GM21515 (cell line): ENCODE measurements at regions not wholly inside any gene's neighbourhood (a gene's known extent, or its start where the extent isn't known, plus 50 kb on each side); places are given as distances from the start of the nearest gene placed in this dataset.
"Not testable (repeated sequence)": the region's sequence is repeated elsewhere in the genome, so short reads cannot be mapped to it uniquely, and the experiment has no call there.

Source experiments
- ATAC-seq: cut with Tn5 transposase; IDR thresholded peaks from one replicate; pipeline ENCODE4 v1.9.1; 2021; ENCODE audit not compliant: unreplicated experiment

DNA sequence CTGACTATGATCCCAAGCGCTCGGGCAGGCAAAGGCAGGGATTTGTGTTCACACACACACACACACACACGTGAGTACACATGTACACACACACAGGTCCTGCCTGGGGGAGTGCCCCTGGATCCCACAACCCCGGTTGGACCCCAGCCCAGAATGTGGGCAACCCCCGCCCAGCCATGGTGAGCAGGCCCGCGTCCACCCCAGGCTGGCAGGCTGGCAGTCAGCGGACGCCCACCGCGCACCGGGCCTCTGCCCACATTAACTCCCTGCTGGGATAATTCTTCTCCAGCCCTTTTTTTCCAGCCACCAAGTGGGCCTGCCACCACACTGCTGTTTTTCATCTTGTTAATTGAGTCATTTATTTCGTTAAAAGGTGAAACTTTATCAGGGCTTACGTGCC is 256.2 kb downstream of the BCL11B start:
- ATAC-seq = no peak

DNA sequence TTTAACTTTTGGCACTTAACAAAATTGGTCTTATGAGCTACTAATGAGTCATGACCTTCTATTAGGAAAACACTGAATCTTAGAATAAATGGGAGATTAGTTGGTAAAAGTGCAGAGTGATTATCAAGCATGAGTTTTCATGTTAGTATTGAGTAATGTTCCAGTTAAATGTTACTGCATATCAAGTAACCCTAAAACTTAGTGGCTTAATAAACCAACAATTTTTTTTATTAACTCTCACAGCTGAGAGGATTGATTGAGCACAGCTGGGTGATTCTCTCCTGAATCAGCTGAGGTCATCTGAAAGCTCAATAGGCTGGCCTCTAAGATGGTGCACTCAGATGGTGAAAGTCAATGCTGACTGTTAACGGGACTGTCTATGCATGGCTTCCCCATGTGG is 248.6 kb downstream of the BCL11B start:
- ATAC-seq = no peak

DNA sequence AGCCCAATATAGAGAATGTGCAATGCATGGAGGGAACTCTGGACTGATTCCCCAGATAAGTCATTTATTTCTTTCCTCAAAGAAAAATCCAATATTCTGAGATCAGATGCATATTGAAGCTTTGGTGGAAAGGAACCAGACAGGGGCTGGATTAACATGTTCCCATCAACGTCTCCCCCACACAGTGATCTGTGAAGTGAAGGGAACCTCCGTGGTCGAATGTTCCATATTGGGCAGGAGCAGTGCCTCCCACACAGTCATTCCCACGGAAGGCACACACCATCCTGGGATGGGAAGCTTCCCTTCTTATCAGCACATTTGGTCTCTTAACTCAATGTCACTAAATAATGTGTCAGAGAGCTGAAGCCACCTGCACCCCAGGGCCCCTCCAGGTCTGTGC is 247.1 kb downstream of the BCL11B start:
- ATAC-seq = no peak

DNA sequence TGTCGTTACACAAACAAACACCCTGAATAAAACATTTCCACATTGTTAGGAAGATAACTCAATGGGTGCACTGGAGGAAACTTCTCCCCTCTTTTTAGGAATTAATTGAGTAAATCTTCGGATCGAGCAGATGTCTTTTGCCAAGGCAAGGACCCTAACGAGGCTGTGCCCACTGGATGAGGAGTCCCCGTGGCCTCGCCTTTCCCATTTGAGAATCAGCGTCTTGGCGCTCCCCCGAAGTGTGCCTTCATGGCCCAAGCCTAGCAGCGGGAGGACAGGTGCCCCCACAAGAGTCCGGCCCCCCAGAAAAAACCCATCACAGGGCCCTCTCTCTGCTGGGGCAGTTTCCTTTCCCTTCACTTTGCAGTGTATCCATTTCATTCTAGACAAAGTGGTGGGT is 246.6 kb downstream of the BCL11B start:
- no peak for ATAC-seq

DNA sequence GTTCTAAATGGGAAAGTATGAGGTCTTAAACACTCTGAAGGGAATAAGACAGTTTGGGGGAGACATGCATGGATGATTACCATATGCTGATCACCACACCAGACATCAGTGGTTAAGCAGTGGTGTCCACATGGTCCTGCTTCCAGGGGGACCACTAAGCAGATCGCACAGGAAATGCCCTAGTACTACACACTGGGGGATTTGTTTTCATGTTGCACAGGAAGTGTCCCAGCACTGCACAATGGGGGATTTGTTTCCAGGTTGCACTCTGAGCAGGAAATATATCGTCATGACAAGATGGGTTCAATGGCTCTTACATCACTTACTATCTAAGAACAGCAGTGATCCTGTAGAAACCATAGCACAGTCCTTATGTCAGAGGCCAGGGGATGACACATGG is 245.5 kb downstream of the BCL11B start:
- ATAC-seq = no peak

DNA sequence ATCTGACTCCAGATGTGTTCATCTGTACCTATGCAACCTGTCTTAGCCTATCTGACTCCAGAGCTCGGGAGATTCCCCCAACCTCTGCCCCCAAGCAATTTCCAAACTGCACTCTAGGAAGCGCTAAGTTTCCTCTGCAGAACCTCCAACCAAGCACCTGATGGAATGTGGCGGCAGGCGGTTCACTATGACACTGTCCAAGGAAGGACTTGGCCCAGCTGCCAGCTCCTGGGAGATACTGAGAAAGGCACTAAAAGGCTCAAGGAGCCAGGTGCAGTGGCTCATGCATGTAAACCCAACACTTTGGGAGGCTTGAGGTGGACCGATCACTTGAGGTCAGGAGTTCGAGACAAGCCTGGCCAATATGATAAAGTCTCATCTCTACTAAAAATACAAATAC is 244.0 kb downstream of the BCL11B start:
- no peak for ATAC-seq

DNA sequence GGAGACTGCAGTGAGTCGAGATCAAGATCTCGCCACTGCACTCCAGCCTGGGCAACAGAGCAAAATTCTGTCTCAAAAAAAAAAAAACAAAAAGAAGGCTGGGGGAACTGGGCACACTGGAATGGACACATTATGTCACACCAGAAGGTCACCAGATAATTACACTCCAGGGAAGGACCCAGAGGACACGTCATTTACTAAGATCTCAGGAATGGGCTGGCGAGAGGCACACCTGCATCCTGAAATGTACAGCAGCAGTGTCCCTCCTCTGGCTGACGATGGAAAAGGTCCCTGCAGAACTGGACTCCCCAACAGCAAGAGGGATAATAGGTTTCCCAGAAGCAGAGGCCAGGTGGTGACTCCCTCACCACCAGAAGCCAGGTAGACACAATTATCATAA is 243.5 kb downstream of the BCL11B start:
- ATAC-seq = no peak

DNA sequence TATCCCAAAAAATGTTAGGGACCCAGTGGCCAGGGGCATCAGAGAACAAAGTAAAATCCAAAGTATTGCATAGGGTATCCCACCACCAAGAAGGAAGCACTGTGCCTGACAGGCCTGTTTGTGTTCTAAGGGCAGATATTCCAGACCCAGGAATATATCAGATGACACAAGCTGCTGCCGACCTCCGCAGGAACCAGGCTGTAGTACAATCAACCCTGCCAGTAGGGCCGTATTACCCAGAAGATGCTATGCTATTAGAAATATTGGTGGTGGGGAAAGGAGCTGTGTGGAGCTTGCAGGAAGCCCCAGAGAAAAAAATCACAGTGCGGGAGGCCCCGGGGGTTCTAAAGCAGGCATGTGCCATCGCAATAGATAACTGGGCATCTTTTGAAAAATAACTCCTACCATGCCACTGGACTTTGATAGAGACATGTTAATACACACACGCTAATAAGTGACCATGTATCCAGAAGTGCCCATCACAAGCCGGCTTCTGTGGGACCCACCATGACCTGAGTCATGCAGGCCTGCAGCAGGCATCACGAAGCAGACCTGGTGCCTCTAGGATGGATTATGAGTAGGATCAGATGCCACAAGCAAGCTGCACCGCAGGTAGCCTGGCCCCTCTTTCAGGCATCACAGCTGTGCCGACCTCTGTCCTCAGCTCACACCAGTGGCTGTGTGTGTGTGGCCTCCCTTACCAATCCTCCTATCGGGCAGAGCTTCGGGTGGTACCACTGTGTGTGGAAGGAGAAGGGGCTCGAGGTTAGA is 242.7 kb downstream of the BCL11B start:
- no peak for ATAC-seq

DNA sequence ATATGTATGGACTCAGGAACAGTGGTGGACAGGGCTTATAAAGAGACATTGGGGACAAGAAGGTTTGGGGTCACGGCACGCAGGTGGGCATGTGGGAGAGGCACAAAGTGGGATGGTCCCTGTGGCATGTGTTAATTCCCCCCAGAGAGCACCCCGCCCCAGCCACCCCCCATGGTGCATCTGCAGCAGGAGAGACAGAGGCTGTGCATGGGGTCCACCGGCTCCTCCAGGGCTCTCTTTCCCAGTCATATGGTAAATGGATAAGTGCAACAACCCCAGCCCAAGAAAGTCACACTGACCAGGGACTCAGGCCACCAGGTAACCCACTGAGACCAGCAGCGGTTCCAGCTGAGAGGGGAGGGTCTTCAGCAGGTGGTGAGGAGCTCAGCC is 242.1 kb downstream of the BCL11B start:
- ATAC-seq = no peak

DNA sequence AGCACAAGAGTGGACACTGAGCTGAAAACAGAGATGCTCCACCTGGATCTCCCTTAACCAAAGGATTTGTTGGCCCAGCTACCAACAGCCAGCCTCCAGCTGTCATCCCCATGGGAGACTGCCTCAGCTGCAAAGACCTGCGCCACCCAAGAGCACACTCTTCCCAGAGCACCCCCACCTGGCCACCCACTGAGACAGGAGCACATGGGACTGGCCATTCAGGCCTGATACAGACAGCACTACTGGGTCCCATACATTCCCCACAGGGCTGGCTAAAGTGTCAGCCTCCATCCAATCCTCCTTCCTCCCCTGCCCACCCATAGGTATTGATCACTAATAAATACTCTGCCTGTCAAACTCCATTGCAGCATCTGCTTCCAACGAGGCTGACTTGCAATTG is 241.5 kb downstream of the BCL11B start:
- no peak for ATAC-seq

DNA sequence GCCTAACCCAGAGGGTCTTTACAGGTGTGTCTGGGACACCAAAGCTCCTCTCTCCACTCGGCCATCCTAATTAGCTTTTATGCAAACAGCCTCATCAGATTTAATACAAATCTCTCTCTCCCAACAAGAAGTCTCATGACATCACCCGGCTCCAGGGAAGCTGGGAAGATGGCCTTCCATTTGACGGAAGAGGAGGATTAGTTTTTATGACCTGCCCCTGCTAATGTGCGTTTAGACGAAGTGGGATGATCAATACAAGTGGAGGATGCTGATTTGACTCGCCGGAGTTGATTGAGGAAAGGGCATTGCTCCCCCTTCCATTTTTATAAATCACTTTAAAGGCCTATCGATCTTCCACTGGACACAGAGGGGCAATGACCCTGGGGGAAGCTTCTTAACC is 239.2 kb downstream of the BCL11B start:
- no peak for ATAC-seq

DNA sequence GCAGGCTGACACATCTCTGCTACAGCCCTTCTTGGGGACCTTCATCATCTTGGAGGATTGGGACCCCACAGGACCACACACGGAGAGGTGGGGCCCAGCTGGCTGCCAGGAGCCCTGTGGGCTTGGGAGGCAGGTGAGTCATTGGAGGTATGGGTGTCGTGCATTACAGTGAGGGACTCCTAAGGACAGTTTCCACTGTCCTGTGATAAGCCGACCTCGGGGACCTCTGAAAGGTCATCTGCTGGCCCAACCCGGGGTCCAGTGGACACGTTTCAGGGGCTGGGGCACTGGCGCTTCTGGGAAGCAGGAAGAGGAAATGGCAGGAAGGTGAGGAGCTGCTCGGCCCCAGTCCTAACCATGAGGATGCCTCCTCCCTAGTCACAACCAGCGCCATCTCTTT is 238.0 kb downstream of the BCL11B start:
- ATAC-seq = no peak

DNA sequence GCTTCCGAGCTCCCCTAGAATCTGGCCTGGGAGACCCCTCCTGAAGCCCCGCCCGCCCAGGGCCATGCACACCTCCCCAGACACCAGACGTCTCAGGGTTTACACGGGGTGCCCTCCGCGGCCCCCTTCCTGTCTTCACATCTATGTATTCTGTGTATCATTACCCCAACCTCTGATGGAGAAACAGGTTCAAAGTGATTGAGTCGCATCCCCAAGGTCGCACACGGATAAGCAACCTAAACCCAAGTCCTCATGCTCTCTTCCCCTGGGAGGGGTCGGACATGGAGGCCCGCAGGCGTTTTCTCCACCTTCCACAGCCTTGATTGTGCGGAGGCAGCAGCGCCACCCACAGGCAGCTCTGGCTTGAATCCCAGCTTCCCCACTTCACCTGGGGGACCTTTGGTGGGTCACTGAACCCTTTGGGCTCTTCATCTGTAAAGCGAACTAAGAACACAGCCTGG is 237.3 kb downstream of the BCL11B start:
- no peak for ATAC-seq

DNA sequence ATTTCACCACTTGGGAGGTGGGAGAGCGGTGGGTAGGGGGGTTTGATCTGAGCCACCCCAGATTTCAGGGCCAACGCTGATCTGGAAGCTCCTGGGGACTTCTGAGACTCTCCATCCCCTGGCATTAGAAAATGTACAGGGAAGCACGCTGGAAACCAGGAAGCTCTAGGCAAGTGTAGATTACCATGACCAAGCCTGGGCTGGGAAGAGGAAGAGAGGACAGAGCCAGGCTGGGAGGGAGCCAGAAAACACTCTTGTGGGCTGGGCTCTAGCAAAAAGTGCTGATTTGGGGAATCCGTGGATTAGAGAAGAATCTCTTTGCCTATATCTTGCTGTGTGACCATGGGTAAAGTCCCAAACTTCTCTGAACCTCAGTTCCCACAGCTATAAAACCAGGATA is 236.7 kb downstream of the BCL11B start:
- no peak for ATAC-seq

DNA sequence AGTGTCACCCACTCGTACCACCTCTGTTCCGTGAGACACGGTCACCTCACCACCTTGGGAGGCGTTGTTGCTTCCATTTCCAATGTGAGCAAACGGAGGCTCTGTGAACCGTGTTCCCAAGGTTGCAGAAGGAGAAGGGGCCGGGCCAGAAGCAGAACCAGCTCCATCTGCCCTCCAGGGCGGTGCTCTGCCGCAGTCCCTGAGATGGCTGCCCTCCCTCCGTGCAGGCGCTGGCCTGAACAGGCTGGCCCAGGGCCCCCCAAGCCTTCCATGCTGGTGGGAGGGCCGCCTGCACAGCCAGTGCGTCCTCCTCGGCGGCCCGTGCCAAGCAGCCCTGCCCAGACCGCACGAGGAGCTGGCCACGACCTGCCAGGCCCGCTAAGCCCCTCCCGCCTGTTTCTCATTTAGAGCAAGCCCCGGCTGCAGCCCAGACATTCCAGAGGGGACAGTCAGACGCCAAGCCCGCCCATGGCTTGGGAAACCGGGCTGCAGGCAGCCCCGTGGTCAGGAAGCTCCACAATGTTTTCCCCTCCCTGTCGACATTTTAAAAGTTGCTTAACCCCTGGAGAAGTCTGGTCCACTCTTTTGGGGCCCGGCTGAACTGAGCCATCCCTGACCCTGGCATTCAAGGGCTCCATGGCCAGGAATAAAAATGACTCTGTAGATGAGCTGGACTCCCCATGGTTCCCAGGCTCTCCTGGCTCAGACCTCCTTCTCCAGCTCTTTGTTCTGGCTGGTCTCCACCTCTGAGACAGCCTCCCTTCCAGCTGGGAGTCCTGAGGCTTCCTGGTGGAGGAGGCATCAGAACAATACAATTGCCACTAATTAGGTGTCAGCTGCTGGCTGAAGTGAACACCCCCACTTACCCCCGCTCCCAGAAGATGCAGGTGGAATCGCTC is 236.0 kb downstream of the BCL11B start:
- ATAC-seq = no peak

DNA sequence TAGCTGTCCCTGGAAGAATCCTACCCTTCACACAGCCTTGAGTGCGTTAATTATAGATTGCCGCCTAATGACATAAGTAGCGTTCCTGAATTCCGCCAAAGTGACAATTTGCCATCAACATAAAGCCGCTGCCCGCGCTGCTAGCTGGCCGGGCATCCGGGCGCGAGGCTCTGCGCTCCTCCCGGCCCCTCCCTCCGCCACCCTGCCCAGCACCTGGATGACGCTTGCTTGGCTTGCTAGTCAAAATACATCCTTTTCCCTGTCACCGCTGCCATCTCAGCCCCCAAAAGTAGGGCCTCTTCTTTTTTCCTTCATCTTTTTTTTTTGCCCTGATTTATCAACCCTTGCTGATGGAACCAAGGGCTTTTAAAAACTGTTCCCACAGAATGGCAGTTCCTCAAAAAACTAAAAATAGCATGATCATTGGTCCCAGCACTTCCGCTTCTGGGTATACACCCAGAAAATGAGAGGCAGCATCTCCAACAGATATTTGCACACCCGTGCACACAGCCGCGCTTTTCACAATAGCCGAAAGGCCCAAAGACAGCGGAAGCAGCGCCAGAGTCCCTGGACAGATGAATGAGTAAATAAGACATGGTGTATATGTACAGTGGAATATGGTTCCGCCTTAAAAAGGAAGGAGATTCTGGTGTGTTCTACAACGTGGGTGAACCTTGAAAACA is 235.2 kb downstream of the BCL11B start:
- ATAC-seq = no peak

DNA sequence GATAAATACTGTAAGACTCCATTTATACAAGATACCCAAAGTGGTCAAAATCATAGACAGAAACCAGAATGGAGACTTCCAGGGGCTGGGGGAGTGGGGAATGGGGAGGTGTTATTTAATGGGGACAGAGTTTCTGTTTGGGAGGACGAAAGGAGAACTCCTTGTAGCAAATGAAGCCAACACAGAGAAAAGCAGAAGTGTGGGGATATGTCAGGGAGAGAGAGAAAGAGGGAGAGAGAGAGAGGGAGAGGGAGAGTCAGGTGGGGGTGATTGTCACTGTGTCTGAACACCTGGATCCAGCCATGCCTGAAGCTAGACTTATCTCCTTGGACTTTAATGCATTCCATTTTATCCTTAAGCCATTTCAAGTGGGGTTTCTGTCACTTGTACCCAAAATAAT is 234.7 kb downstream of the BCL11B start:
- ATAC-seq = not testable (repeated sequence)

DNA sequence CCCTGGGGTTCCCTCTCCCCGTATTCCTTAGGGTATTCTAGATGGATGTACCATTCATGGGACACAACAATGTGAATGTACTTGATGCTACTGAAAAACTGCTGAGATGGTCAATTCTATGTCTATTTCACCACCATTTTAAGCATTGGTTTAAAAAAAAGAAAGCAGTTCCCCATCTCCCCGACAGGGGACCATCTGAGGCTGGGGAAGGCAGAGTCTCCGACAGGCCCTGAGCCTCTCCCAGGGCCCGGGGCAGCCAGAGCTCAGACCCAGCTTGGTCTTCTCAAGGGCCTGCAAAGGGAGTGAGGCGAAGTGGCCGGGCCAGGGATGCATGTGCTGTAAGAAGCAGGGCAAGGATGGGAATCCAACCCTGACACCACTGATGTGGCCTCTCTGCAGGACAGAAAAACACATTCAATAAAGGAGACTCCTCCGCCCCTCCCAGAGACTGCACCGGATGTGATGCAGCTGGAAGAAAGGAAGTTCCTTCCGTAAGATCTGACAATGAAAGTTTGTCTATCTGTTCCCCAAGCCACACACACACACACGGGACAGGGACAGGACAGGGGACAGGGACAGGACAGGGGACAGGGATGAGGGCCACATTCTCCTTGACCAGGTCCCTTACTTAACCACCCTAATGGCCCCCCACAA is 234.1 kb downstream of the BCL11B start:
- ATAC-seq = no peak

DNA sequence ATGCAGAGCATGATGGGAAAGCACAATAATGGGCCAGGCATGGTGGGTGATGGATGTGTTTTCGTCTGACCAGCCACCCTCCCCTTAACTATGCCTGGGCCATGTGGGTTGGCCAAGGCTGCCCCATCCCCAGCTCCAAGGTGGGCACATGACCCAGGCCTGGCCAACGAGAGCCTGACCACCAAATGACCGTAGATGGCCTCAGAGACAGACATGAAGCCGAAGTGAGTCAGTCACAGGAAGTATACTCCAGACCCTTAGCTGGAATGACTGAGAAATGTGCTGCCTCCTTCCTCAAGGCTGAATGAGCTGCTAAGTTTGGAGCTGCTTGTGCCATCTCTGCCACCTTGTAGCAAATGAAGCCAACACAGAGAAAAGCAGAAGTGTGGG is 233.6 kb downstream of the BCL11B start:
- ATAC-seq = no peak

DNA sequence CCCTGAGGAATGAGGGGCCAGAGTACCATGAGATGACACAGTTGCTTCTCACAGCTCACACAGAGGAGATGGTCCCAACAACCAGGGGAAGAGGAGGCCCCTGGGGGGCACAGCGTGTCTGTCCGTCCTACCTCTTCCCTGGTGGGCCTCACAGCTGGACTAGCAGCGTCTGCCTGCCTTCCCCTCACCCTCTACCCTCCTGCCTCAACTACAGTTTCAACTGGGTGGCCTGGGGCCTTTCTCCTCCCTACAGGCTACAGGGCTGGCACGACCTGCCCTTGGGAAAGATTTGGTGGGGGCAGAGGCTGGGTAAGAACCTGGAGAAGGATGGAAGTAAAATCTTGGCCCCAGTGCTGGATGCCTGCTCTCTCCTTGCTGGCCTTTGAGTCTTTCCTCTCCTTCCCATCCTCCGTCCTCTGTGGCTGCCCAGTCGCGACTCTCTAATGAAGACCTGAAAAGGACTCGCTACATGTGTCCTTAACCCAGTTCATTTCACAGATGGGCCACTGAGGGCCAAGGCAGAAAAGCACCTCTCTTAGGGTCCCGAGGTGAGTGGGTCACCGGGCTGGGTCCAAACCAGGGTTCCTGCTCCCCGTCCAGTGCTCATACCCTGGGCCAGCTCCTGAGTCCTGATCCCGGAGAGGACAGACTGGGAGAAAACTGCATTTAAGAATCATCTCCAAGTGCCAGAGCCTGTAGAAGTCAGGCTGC is 232.5 kb downstream of the BCL11B start:
- ATAC-seq = no peak

DNA sequence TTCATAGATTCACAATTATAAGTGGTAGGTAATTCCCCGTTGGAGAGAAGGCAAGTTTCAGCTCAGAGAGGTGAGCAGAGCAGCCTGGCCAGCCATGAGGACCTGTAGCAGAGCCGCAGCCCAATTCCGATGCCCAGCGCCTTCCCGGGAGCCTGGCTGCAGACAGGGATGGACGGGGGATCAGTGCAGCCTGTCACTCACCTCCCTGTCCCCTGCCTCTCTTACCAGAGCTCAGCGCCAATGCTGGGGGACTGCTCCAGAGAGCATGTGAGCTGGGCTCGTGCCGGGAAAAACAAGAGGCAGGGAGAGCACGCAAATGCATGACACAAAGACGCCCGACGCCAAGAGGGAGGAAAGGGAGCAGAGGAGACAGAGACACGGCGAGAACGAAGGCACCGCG is 231.9 kb downstream of the BCL11B start:
- ATAC-seq = no peak
